ENCODE measurements at regions not wholly inside any gene's neighbourhood (a gene's known extent, or its start where the extent isn't known, plus 50 kb on each side); places are given as distances from the start of the nearest gene placed in this dataset.

GRCh38 chr1:166340709-166341108 lies 173.9 kb upstream of the FAM78B start:
- DNase-seq (no peak), ATAC-seq (no peak), FAIRE-seq (no peak)
- H3K27ac ChIP-seq = no peak overlapping the region
- intact Hi-C loops (cut with DNase I) = no loop called here
- no peaks in the 10 kb centered on the region for H3K27me3 ChIP-seq
- H3K36me3 ChIP-seq = no peaks in the 10 kb centered on the region
- H3K4me1 ChIP-seq = no peaks in the 10 kb centered on the region
- no peaks in the 10 kb centered on the region for H3K9me3 ChIP-seq
- H3K4me3 ChIP-seq = no peak overlapping the region
- no peak for TF ChIP-seq CTCF (IDR thresholded peaks at IDR 0.05)

GRCh38 chr1:166343276-166343675 lies 176.5 kb upstream of the FAM78B start:
- Histone ChIP-seq H3K4me3 (no peak overlapping the region), H3K36me3 (no peaks in the 10 kb centered on the region), H3K27me3 (no peaks in the 10 kb centered on the region), H3K9me3 (no peaks in the 10 kb centered on the region), H3K27ac (no peak overlapping the region), H3K4me1 (no peaks in the 10 kb centered on the region)
- FAIRE-seq (no peak), ATAC-seq (no peak), DNase-seq (peak in 1 of 6 donors; percentile 46)
- TF ChIP-seq CTCF (IDR thresholded peaks at IDR 0.05) = no peak
- intact Hi-C loops (cut with DNase I) = no loop called here
- 94 to 98% methylated on average over 22 of the region's 22 CpGs for WGBS, 2 donors

GRCh38 chr1:166350490-166350889 lies 183.7 kb upstream of the FAM78B start:
- DNase-seq = no peak
- intact Hi-C loops (cut with DNase I) = no loop called here

GRCh38 chr1:166351676-166352075 lies 184.9 kb upstream of the FAM78B start:
- no peak for ATAC-seq

More at GRCh38 chr1:166350490-166350889, 183.7 kb upstream of the FAM78B start:
- no peak overlapping the region for H3K27ac ChIP-seq
- H3K4me3 ChIP-seq = no peak overlapping the region
- FAIRE-seq (no peak), ATAC-seq (no peak)
- peaks cover 0 to 3% (median 0%) of the 10 kb centered on the region in 4 donors for H3K27me3 ChIP-seq
- TF ChIP-seq CTCF (IDR thresholded peaks at IDR 0.05) = no peak
- WGBS, 2 donors = 47 to 53% methylated on average over 5 of the region's 5 CpGs
- no peaks in the 10 kb centered on the region for H3K4me1 ChIP-seq
- H3K9me3 ChIP-seq = no peaks in the 10 kb centered on the region
- no peaks in the 10 kb centered on the region for H3K36me3 ChIP-seq

More at GRCh38 chr1:166351676-166352075, 184.9 kb upstream of the FAM78B start:
- H3K36me3 ChIP-seq = no peaks in the 10 kb centered on the region
- no peak for DNase-seq
- no peak for TF ChIP-seq CTCF (IDR thresholded peaks at IDR 0.05)
- H3K4me1 ChIP-seq = no peaks in the 10 kb centered on the region
- 28 to 29% methylated on average over 1 of the region's 1 CpG for WGBS, 2 donors
- no peak overlapping the region for H3K27ac ChIP-seq
- H3K4me3 ChIP-seq = no peak overlapping the region
- intact Hi-C loops (cut with DNase I) = no loop called here
- H3K27me3 ChIP-seq = peaks cover 0 to 3% (median 0%) of the 10 kb centered on the region in 4 donors
- no peaks in the 10 kb centered on the region for H3K9me3 ChIP-seq
- FAIRE-seq = no peak

All from pancreas (tissue), 10 donors.